DND-41 (cell line): ENCODE measurements at regions not wholly inside any gene's neighbourhood (a gene's known extent, or its start where the extent isn't known, plus 50 kb on each side); places are given as distances from the start of the nearest gene placed in this dataset.
A peak's percentile ranks its signal among the peaks of the same experiment; 100 is the strongest.

Experiments used
- ATAC-seq: fragments of 200-7000 bp; cut with Tn5 transposase; 3 replicates; pipeline ENCODE4 v1.9.1; 2021; ENCODE audit warnings: low read depth; ENCODE audit not compliant: insufficient read depth
- DNase-seq: peaks from one replicate; pipeline ENCODE4 v3.0.0-alpha.2; 2020
- H2AFZ ChIP-seq: 2 replicates; pipeline ENCODE4 v1.6.0; 2012; ENCODE audit warnings: low read depth, low read length
- H3K27ac ChIP-seq: 2 replicates; pipeline ENCODE4 v1.5.1; 2012; ENCODE audit warnings: low read length, inconsistent platforms
- H3K27me3 ChIP-seq: fragments of 200-600 bp; sonication (generic); 2 replicates; pipeline ENCODE4 v1.6.0; 2012; ENCODE audit warnings: low read length, mild to moderate bottlenecking, inconsistent platforms; ENCODE audit not compliant: insufficient read depth, poor library complexity
- H3K36me3 ChIP-seq: 2 replicates; pipeline ENCODE4 v1.5.1; 2012; ENCODE audit warnings: low read length, inconsistent platforms; ENCODE audit not compliant: insufficient read depth
- H3K4me1 ChIP-seq: 2 replicates; pipeline ENCODE4 v1.5.1; 2012; ENCODE audit warnings: mild to moderate bottlenecking, low read length; ENCODE audit not compliant: insufficient read depth
- H3K4me2 ChIP-seq: 2 replicates; pipeline ENCODE4 v1.6.0; 2012; ENCODE audit warnings: mild to moderate bottlenecking, moderate library complexity, low read length, inconsistent platforms; ENCODE audit not compliant: insufficient read depth
- H3K4me3 ChIP-seq, 2 experiments: fragments of 200-600 bp in 1 of 2; shearing (Covaris generic) in 1 of 2; 2 replicates each; pipeline ENCODE4 v1.5.1; 2012 to 2016; ENCODE audit warnings: inconsistent platforms in 2 of 2, low read length in 2 of 2, mild to moderate bottlenecking in 2 of 2, low read depth in 1 of 2, moderate library complexity in 1 of 2
- H3K79me2 ChIP-seq: 2 replicates; pipeline ENCODE4 v1.6.0; 2012; ENCODE audit warnings: low read length, inconsistent platforms; ENCODE audit not compliant: insufficient read depth
- H3K9ac ChIP-seq: 2 replicates; pipeline ENCODE4 v1.6.0; 2012; ENCODE audit warnings: low read depth, mild to moderate bottlenecking, inconsistent platforms, low read length, moderate library complexity
- H3K9me3 ChIP-seq: 2 replicates; pipeline ENCODE4 v1.5.1; 2012; ENCODE audit warnings: low read length, moderate library complexity, mild to moderate bottlenecking, inconsistent platforms; ENCODE audit not compliant: insufficient read depth, severe bottlenecking
- H4K20me1 ChIP-seq: 2 replicates; pipeline ENCODE4 v1.6.0; 2012; ENCODE audit warnings: low read length; ENCODE audit not compliant: insufficient read depth
- CTCF ChIP-seq: IDR thresholded peaks from 2 replicates; pipeline ENCODE4 v1.5.1; 2012; ENCODE audit warnings: borderline replicate concordance, low read length, moderate library complexity, mild to moderate bottlenecking; ENCODE audit not compliant: poor library complexity, severe bottlenecking; ENCODE audit errors: extremely low read depth
- EZH2 ChIP-seq: IDR thresholded peaks from 3 replicates; pipeline ENCODE4 v1.6.1; 2012; ENCODE audit warnings: borderline replicate concordance, low read depth, mild to moderate bottlenecking, moderate library complexity, low read length, inconsistent platforms; ENCODE audit not compliant: severe bottlenecking

GRCh38 chr12:89278862-89279261, 73.4 kb downstream of the DUSP6 start:
- Histone ChIP-seq H3K4me1 (peaks cover 70% of the 10 kb centered on the region), H3K9me3 (no peaks in the 10 kb centered on the region), H2AFZ (peak overlapping the region; percentile 14; the same call in 1 of the 2 replicates), H3K79me2 (no peaks in the 10 kb centered on the region), H4K20me1 (no peaks in the 10 kb centered on the region), H3K4me3 (no peak overlapping the region), H3K9ac (no peak overlapping the region), H3K4me2 (no peak overlapping the region), H3K27ac (peak overlapping the region; percentile 99), H3K27me3 (no peaks in the 10 kb centered on the region), H3K36me3 (no peaks in the 10 kb centered on the region)
- no peak for TF ChIP-seq CTCF
- no peak for TF ChIP-seq EZH2
- DNase-seq (no peak), ATAC-seq (no peak)

- no peak for ATAC-seq
- Histone ChIP-seq H3K27me3 (no peaks in the 10 kb centered on the region), H4K20me1 (no peaks in the 10 kb centered on the region), H3K27ac (peak overlapping the region; percentile 99), H3K9ac (no peak overlapping the region), H3K4me1 (peaks cover 74% of the 10 kb centered on the region), H3K9me3 (no peaks in the 10 kb centered on the region), H2AFZ (no peak overlapping the region), H3K4me3 (no peak overlapping the region), H3K36me3 (no peaks in the 10 kb centered on the region), H3K4me2 (no peak overlapping the region), H3K79me2 (no peaks in the 10 kb centered on the region)
- peak; percentile 30 for TF ChIP-seq CTCF
- TF ChIP-seq EZH2: no peak
- no peak for DNase-seq
These were observed 74.1 kb downstream of the DUSP6 start for GRCh38 chr12:89278169-89278568.

- Histone ChIP-seq H3K79me2 (no peaks in the 10 kb centered on the region), H3K36me3 (no peaks in the 10 kb centered on the region), H4K20me1 (no peaks in the 10 kb centered on the region), H3K4me3 (no peak overlapping the region), H3K4me2 (no peak overlapping the region), H3K9ac (no peak overlapping the region), H2AFZ (no peak overlapping the region), H3K9me3 (no peaks in the 10 kb centered on the region), H3K27ac (no peak overlapping the region), H3K27me3 (no peaks in the 10 kb centered on the region), H3K4me1 (peaks cover 69% of the 10 kb centered on the region)
- ATAC-seq: no peak
- no peak for DNase-seq
- TF ChIP-seq CTCF (no peak), EZH2 (no peak)
These were observed 75.4 kb downstream of the DUSP6 start for GRCh38 chr12:89276860-89277259.

- TF ChIP-seq CTCF (no peak), EZH2 (no peak)
- DNase-seq (peak; percentile 37), ATAC-seq (peak; percentile 84)
- no peaks in the 10 kb centered on the region for H3K9me3 ChIP-seq
- peak overlapping the region; percentile 60; the same call in 1 of the 2 replicates for H2AFZ ChIP-seq
- no peaks in the 10 kb centered on the region for H3K27me3 ChIP-seq
- peaks cover 36% of the 10 kb centered on the region for H3K4me1 ChIP-seq
- H3K27ac ChIP-seq: peak overlapping the region; percentile 78
- no peaks in the 10 kb centered on the region for H3K36me3 ChIP-seq
- H4K20me1 ChIP-seq: no peaks in the 10 kb centered on the region
- H3K9ac ChIP-seq: peak overlapping the region; percentile 33
- H3K4me2 ChIP-seq: peak overlapping the region; percentile 53
- H3K4me3 ChIP-seq: peak overlapping the region in 1 of 2 experiments; percentile 11; a peak in 1 of 4 replicates
- H3K79me2 ChIP-seq: no peaks in the 10 kb centered on the region
These were observed 78.8 kb downstream of the DUSP6 start for GRCh38 chr12:89273525-89273924.
